ENCODE measurements at regions not wholly inside any gene's neighbourhood (a gene's known extent, or its start where the extent isn't known, plus 50 kb on each side); places are given as distances from the start of the nearest gene placed in this dataset.

GRCh38 chr16:58837950-58838349, 103.8 kb upstream of the GOT2 start:
- H3K27ac Mint-ChIP-seq (ENCODE audit: unreplicated experiment), result no peak overlapping the region
- no peaks in the 10 kb centered on the region for H3K4me1 Mint-ChIP-seq (ENCODE audit: low read depth, unreplicated experiment)
- H3K36me3 Mint-ChIP-seq (ENCODE audit: unreplicated experiment), result peaks cover 4% of the 10 kb centered on the region
- H3K9me3 Mint-ChIP-seq (ENCODE audit: unreplicated experiment), result no peaks in the 10 kb centered on the region
- H3K4me3 Mint-ChIP-seq (ENCODE audit: unreplicated experiment), result no peak overlapping the region
- H3K27me3 Mint-ChIP-seq (ENCODE audit: unreplicated experiment), result no peaks in the 10 kb centered on the region
- DNase-seq, result no peak
- TF ChIP-seq CTCF (IDR thresholded peaks at IDR 0.05; ENCODE audit: partially characterized antibody, unreplicated experiment), result no peak

DNA sequence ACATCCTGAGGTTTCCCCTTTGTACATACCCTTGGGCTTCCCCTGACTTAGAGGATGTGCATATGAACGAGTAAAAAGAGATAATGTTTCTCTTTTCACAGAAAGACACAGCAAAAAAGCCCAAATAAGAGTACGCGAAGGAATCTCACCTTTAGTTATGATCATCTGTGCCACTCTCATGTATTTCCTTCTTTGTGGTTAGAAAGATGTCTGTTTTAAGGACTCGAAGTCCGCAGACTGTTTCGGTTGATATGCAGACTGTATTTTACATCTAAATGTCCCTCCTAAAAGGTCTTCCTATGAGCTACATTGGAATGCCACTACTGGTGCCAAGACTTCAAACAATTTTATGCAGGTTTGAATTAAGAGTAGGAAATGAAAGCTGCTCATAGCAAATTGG, 102.3 kb upstream of the GOT2 start:
- Mint-ChIP-seq H3K4me3 (ENCODE audit: unreplicated experiment) (no peak overlapping the region), H3K27ac (ENCODE audit: unreplicated experiment) (no peak overlapping the region), H3K4me1 (ENCODE audit: low read depth, unreplicated experiment) (no peaks in the 10 kb centered on the region), H3K36me3 (ENCODE audit: unreplicated experiment) (peaks cover 4% of the 10 kb centered on the region), H3K9me3 (ENCODE audit: unreplicated experiment) (no peaks in the 10 kb centered on the region), H3K27me3 (ENCODE audit: unreplicated experiment) (no peaks in the 10 kb centered on the region)
- DNase-seq, result no peak
- no peak for TF ChIP-seq CTCF (IDR thresholded peaks at IDR 0.05; ENCODE audit: partially characterized antibody, unreplicated experiment)

DNA sequence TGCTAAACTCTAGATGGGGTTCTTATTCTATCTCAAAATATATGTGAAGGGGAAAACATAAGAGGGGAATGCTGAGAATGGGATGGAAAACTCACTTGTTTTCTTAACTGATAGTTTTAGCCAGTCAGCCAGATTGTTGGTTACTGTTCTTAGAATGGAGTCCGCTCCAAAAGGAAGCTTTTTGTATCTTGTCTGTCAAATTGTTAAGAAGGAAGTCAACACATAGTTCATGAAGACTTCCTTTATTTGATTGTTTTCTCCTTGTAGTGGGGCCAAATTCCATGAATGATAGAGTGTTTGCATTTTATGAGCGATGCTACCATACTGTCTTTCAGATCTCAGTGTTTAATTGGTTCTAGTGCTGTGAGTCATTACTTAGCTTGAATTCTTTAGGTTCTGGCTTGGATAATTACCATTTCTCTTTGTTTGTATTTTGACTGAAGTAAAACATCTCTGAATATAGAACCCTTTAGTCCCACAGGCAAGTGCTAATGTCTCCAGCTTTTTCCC, 98.3 kb upstream of the GOT2 start:
- no peak overlapping the region for H3K27ac Mint-ChIP-seq (ENCODE audit: unreplicated experiment)
- no peaks in the 10 kb centered on the region for H3K4me1 Mint-ChIP-seq (ENCODE audit: low read depth, unreplicated experiment)
- no peak for DNase-seq
- TF ChIP-seq CTCF (IDR thresholded peaks at IDR 0.05; ENCODE audit: partially characterized antibody, unreplicated experiment), result no peak
- H3K9me3 Mint-ChIP-seq (ENCODE audit: unreplicated experiment), result no peaks in the 10 kb centered on the region
- H3K4me3 Mint-ChIP-seq (ENCODE audit: unreplicated experiment), result no peak overlapping the region
- peaks cover 2% of the 10 kb centered on the region for H3K27me3 Mint-ChIP-seq (ENCODE audit: unreplicated experiment)
- peaks cover 4% of the 10 kb centered on the region for H3K36me3 Mint-ChIP-seq (ENCODE audit: unreplicated experiment)

GRCh38 chr16:58831386-58831785, 97.3 kb upstream of the GOT2 start:
- no peak for TF ChIP-seq CTCF (IDR thresholded peaks at IDR 0.05; ENCODE audit: partially characterized antibody, unreplicated experiment)
- no peaks in the 10 kb centered on the region for H3K4me1 Mint-ChIP-seq (ENCODE audit: low read depth, unreplicated experiment)
- no peak overlapping the region for H3K27ac Mint-ChIP-seq (ENCODE audit: unreplicated experiment)

DNA sequence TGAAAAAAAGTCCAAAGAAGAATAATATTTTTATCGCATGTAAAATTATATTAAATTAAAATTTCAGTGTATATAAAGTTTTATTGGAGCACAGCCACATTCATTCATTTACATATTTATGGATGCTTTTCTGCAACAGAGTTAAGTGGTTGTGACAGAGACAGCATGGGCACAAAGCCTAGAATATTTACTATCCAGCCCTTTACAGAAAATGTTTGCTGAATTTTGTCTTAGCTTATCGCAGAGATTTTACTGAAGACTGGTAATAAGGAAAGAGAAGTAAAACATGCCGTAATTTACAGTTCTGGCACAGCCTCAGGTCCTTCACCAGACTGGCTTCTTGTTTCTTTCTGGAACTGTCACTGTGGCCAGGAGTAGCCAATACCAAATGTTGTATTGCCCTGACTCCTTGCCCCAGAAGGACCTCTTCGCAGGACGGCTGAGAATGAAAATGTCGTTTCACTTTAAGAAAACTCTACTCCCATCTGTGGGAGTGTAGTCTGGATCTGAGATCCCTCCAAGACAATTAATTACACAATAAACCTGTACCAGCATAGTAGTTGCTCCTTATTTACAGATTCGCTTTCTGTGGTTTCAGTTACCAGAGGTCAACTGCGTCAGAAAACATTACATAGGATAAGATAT, 94.9 kb upstream of the GOT2 start:
- Mint-ChIP-seq H3K9me3 (ENCODE audit: unreplicated experiment) (peaks cover 2% of the 10 kb centered on the region), H3K4me3 (ENCODE audit: unreplicated experiment) (no peak overlapping the region), H3K27ac (ENCODE audit: unreplicated experiment) (no peak overlapping the region), H3K27me3 (ENCODE audit: unreplicated experiment) (peaks cover 2% of the 10 kb centered on the region), H3K4me1 (ENCODE audit: low read depth, unreplicated experiment) (no peaks in the 10 kb centered on the region), H3K36me3 (ENCODE audit: unreplicated experiment) (peaks cover under 1% of the 10 kb centered on the region)
- DNase-seq, result no peak
- TF ChIP-seq CTCF (IDR thresholded peaks at IDR 0.05; ENCODE audit: partially characterized antibody, unreplicated experiment), result no peak

More at GRCh38 chr16:58831386-58831785, 97.3 kb upstream of the GOT2 start:
- Mint-ChIP-seq H3K27me3 (ENCODE audit: unreplicated experiment) (peaks cover 2% of the 10 kb centered on the region), H3K9me3 (ENCODE audit: unreplicated experiment) (no peaks in the 10 kb centered on the region), H3K36me3 (ENCODE audit: unreplicated experiment) (peaks cover 4% of the 10 kb centered on the region), H3K4me3 (ENCODE audit: unreplicated experiment) (no peak overlapping the region)
- DNase-seq, result no peak

All from glutamatergic neuron (in vitro differentiated cells).